H1 (cell line): ENCODE measurements at regions not wholly inside any gene's neighbourhood (a gene's known extent, or its start where the extent isn't known, plus 50 kb on each side); places are given as distances from the start of the nearest gene placed in this dataset.

ENCODE experiments used
- CTCF ChIA-PET: fragments of 300-600 bp; sonication (Branson Sonifier 250); formaldehyde crosslinking; loops from one replicate; lab custom pipeline; 2021; ENCODE audit not compliant: partially characterized antibody; lab: Charles Lee
- POLR2A ChIA-PET: fragments of 300-600 bp; sonication (Branson Sonifier 250); formaldehyde crosslinking; loops from one replicate; lab custom pipeline; 2021; ENCODE audit warnings: inconsistent platforms; ENCODE audit not compliant: partially characterized antibody; lab: Charles Lee
- DNase-seq, 2 experiments: peaks; one replicate each; pipeline versions ENCODE4 v3.0.0 to v3.0.0-alpha.2; 2010 to 2022; ENCODE audit warnings: low spot score in 2 of 2, low read depth in 1 of 2, mixed read lengths in 1 of 2
- FAIRE-seq: peaks from 2 replicates; lab custom pipeline; 2011; peaks lifted over from hg19 to GRCh38; lab: Jason Lieb, UNC
- H2AFZ ChIP-seq: 2 replicates; pipeline ENCODE4 v1.8.1; 2012; ENCODE audit warnings: low read length, inconsistent platforms
- H2AK5ac ChIP-seq: 2 replicates; pipeline ENCODE4 v1.6.1; 2013; ENCODE audit warnings: low read depth, low read length
- H2BK120ac ChIP-seq: replicated peaks from 2 replicates; pipeline ENCODE3; 2013; ENCODE audit warnings: low read depth, low read length, inconsistent platforms
- H2BK12ac ChIP-seq: 2 replicates; pipeline ENCODE4 v1.6.1; 2013; ENCODE audit warnings: low read depth, low read length
- H2BK15ac ChIP-seq: 2 replicates; pipeline ENCODE4 v1.6.1; 2013; ENCODE audit warnings: low read length
- H2BK20ac ChIP-seq: 2 replicates; pipeline ENCODE4 v1.6.1; 2013; ENCODE audit warnings: low read length
- H2BK5ac ChIP-seq: 2 replicates; pipeline ENCODE4 v1.6.1; 2013; ENCODE audit warnings: low read depth, low read length
- H3K14ac ChIP-seq: 2 replicates; pipeline ENCODE4 v1.6.1; 2013; ENCODE audit warnings: inconsistent platforms; ENCODE audit not compliant: insufficient read length
- H3K18ac ChIP-seq: 2 replicates; pipeline ENCODE4 v1.6.1; 2013; ENCODE audit warnings: low read length; ENCODE audit errors: extremely low read depth
- H3K23ac ChIP-seq: 2 replicates; pipeline ENCODE4 v1.6.1; 2013; ENCODE audit warnings: inconsistent platforms; ENCODE audit not compliant: insufficient read length
- H3K23me2 ChIP-seq: 2 replicates; pipeline ENCODE4 v1.6.1; 2013; ENCODE audit warnings: low read depth, low read length
- H3K27ac ChIP-seq: 2 replicates; pipeline ENCODE4 v1.6.1; 2011; ENCODE audit warnings: low read depth, low read length, inconsistent platforms
- H3K27me3 ChIP-seq, 4 experiments: replicated peaks in 1 of 4; 1 replicate in 1 of 4; 2 replicates in 3 of 4; pipeline versions ENCODE4 v1.6.1 to v1.8.1; 2011 to 2013; ENCODE audit warnings: low read length in 3 of 4, mild to moderate bottlenecking in 3 of 4, inconsistent platforms in 2 of 4, mixed read lengths in 2 of 4, moderate library complexity in 1 of 4; ENCODE audit not compliant: control insufficient read depth in 3 of 4, insufficient read depth in 3 of 4; ENCODE audit errors: extremely low read depth in 1 of 4
- H3K36me3 ChIP-seq, 4 experiments: 2 replicates each; pipeline versions ENCODE4 v1.6.1 to v1.8.1; 2011 to 2013; ENCODE audit warnings: mild to moderate bottlenecking in 4 of 4, low read length in 3 of 4, moderate library complexity in 2 of 4, control low read depth in 1 of 4, inconsistent platforms in 1 of 4; ENCODE audit not compliant: insufficient read depth in 4 of 4, control insufficient read depth in 2 of 4
- H3K4ac ChIP-seq: replicated peaks from 2 replicates; pipeline ENCODE3; 2013; ENCODE audit warnings: low read length, low read depth, mixed read lengths, inconsistent platforms; ENCODE audit not compliant: insufficient read length
- H3K4me1 ChIP-seq, 4 experiments: replicated peaks in 1 of 4; 1 replicate in 1 of 4; 2 replicates in 3 of 4; pipeline versions ENCODE4 v1.6.1 to v1.8.1; 2011 to 2013; ENCODE audit warnings: low read length in 3 of 4, inconsistent platforms in 2 of 4, mixed read lengths in 1 of 4; ENCODE audit not compliant: insufficient read depth in 4 of 4, control insufficient read depth in 3 of 4
- H3K4me2 ChIP-seq, 2 experiments: 2 replicates each; pipeline versions ENCODE4 v1.6.1 to v1.8.1; 2011 to 2013; ENCODE audit warnings: low read depth in 2 of 2, low read length in 2 of 2, control low read depth in 1 of 2, inconsistent platforms in 1 of 2, mild to moderate bottlenecking in 1 of 2; ENCODE audit not compliant: insufficient read depth in 1 of 2
- H3K4me3 ChIP-seq, 4 experiments: fragments of 200-600, 300-600 bp in 1 of 4; sonication (generic), shearing (Covaris generic), sonication (Bioruptor Twin) in 1 of 4; 2 replicates each; pipeline versions ENCODE4 v1.5.1 to v1.8.1; 2011 to 2016; ENCODE audit warnings: low read length in 4 of 4, low read depth in 3 of 4, control low read depth in 2 of 4, inconsistent platforms in 2 of 4, mild to moderate bottlenecking in 2 of 4, mixed read lengths in 1 of 4, moderate library complexity in 1 of 4; ENCODE audit not compliant: insufficient read depth in 2 of 4; ENCODE audit errors: extremely low read depth in 1 of 4
- H3K56ac ChIP-seq: replicated peaks from 2 replicates; pipeline ENCODE3; 2013; ENCODE audit warnings: low read depth, mild to moderate bottlenecking, mixed read lengths, low read length, inconsistent platforms; ENCODE audit not compliant: insufficient read length
- H3K79me1 ChIP-seq: 2 replicates; pipeline ENCODE4 v1.6.1; 2013; ENCODE audit warnings: low read depth, low read length, control low read depth
- H3K79me2 ChIP-seq, 2 experiments: 2 replicates each; pipeline versions ENCODE4 v1.6.1 to v1.8.1; 2012 to 2013; ENCODE audit warnings: low read length in 2 of 2, mild to moderate bottlenecking in 2 of 2, inconsistent platforms in 1 of 2; ENCODE audit not compliant: insufficient read depth in 2 of 2, control insufficient read depth in 1 of 2
- H3K9ac ChIP-seq, 4 experiments: replicated peaks in 1 of 4; 1 replicate in 1 of 4; 2 replicates in 3 of 4; pipeline versions ENCODE4 v1.6.1 to v1.8.1; 2011 to 2013; ENCODE audit warnings: low read depth in 3 of 4, low read length in 3 of 4, control low read depth in 2 of 4, mild to moderate bottlenecking in 2 of 4, moderate library complexity in 2 of 4, inconsistent platforms in 1 of 4; ENCODE audit errors: extremely low read depth in 1 of 4
- H3K9me3 ChIP-seq, 2 experiments: 2 replicates each; pipeline versions ENCODE4 v1.6.1 to v1.8.1; 2012 to 2013; ENCODE audit warnings: mild to moderate bottlenecking in 2 of 2, moderate library complexity in 2 of 2, control low read depth in 1 of 2, inconsistent platforms in 1 of 2, low read depth in 1 of 2, low read length in 1 of 2, mixed read lengths in 1 of 2; ENCODE audit not compliant: insufficient read depth in 2 of 2
- H4K20me1 ChIP-seq, 2 experiments: replicated peaks in 1 of 2; 2 replicates each; pipeline versions ENCODE3 to v1.8.1; 2011 to 2013; ENCODE audit warnings: inconsistent platforms in 2 of 2, low read length in 2 of 2, mild to moderate bottlenecking in 1 of 2; ENCODE audit not compliant: insufficient read depth in 2 of 2, control insufficient read depth in 1 of 2
- H4K5ac ChIP-seq: 2 replicates; pipeline ENCODE4 v1.6.1; 2013; ENCODE audit warnings: low read length, low read depth, mixed read lengths, inconsistent platforms; ENCODE audit not compliant: insufficient read length
- H4K8ac ChIP-seq: 2 replicates; pipeline ENCODE4 v1.8.0; 2013; ENCODE audit warnings: mild to moderate bottlenecking, moderate library complexity, low read length, inconsistent platforms; ENCODE audit not compliant: insufficient read depth; ENCODE audit errors: extremely low read depth
- H4K91ac ChIP-seq: replicated peaks from 2 replicates; pipeline ENCODE3; 2013; ENCODE audit warnings: low read length, mixed read lengths, inconsistent platforms; ENCODE audit not compliant: insufficient read length
- KDM4A ChIP-seq: IDR thresholded peaks from one replicate; pipeline ENCODE4 v1.7.1; 2012; ENCODE audit warnings: low read depth, mild to moderate bottlenecking, moderate library complexity, low read length, inconsistent platforms; ENCODE audit not compliant: severe bottlenecking
- MAX ChIP-seq: IDR thresholded peaks from 2 replicates; pipeline ENCODE4 v1.6.1; 2012; ENCODE audit warnings: inconsistent platforms
- RNF2 ChIP-seq: fragments of 200-900, 300-1000 bp; sonication (generic); IDR thresholded peaks from 2 replicates; pipeline ENCODE4 v1.7.1; 2016; ENCODE audit warnings: borderline replicate concordance, low read depth, mild to moderate bottlenecking, antibody characterized with exemption, low read length; ENCODE audit not compliant: poor library complexity, severe bottlenecking; ENCODE audit errors: missing control alignments
- ZNF274 ChIP-seq: IDR thresholded peaks from 2 replicates; pipeline ENCODE4 v1.7.0; 2012; ENCODE audit warnings: low read length, borderline replicate concordance; ENCODE audit errors: extremely low read depth
- WGBS, 2 experiments: shearing (Covaris generic) in 1 of 2; methylation state at CpG; one replicate each; pipeline versions ENCODE4 v1.1.6 to v1.1.7; 2013 to 2015; ENCODE audit warnings: low lambda C conversion rate in 2 of 2, mixed read lengths in 2 of 2, inconsistent platforms in 1 of 2, low coverage in 1 of 2, missing lambda C conversion rate in 1 of 2; ENCODE audit not compliant: insufficient replicate concordance in 2 of 2, insufficient coverage in 1 of 2, insufficient read length in 1 of 2; ENCODE audit errors: extremely low coverage in 1 of 2, missing lambda C conversion rate in 1 of 2; 5-methylcytosine and 5-hydroxymethylcytosine counted together

DNA sequence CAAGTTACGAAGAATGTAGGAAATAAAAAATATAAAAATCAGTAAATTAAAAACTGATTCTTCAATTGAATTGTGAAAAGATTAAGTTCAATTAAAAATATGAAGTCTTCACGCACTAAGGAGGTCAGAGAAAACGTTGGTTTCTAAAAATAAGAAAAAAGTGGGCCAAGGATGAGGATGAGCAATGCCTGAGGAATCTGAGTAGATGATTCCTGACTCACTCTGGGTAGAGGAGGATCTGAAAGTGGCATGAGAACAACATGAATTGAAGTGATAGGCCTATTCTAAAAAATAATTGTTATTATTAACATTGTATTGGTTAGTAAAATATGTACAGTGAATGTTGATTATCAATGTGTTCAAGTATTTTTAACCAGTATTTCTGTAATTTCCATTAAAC is 444.2 kb downstream of the GRIA2 start:
- Histone ChIP-seq H2BK12ac (no peak overlapping the region), H3K4me1 (no peaks in the 10 kb centered on the region), H4K20me1 (no peaks in the 10 kb centered on the region), H2BK20ac (no peak overlapping the region), H3K79me1 (no peaks in the 10 kb centered on the region), H3K4me2 (no peak overlapping the region), H4K5ac (no peak overlapping the region), H3K23me2 (no peaks in the 10 kb centered on the region), H3K4ac (no peak overlapping the region), H3K18ac (no peak overlapping the region), H3K79me2 (no peaks in the 10 kb centered on the region), H2BK120ac (no peak overlapping the region), H3K4me3 (no peak overlapping the region), H4K91ac (no peak overlapping the region), H3K14ac (no peak overlapping the region), H3K56ac (no peak overlapping the region), H2AK5ac (no peak overlapping the region), H3K23ac (no peak overlapping the region), H3K9ac (no peak overlapping the region), H3K9me3 (no peaks in the 10 kb centered on the region), H3K36me3 (no peaks in the 10 kb centered on the region), H2BK15ac (no peak overlapping the region), H3K27me3 (no peaks in the 10 kb centered on the region), H3K27ac (no peak overlapping the region), H2BK5ac (no peak overlapping the region), H2AFZ (no peak overlapping the region), H4K8ac (no peak overlapping the region)
- 91% methylated on average over 3 of the region's 3 CpGs; no CpG with 5 or more reads in 1 of the 2 experiments for WGBS, 2 experiments
- FAIRE-seq (no peak), DNase-seq (no peak)
- no peak for TF ChIP-seq KDM4A
- no peak for TF ChIP-seq MAX
- no peak for TF ChIP-seq RNF2
- no peak for TF ChIP-seq ZNF274
- ChIA-PET POLR2A (no interaction called here), CTCF (no interaction called here)
